RWPE2 (cell line): ENCODE measurements at regions not wholly inside any gene's neighbourhood (a gene's known extent, or its start where the extent isn't known, plus 50 kb on each side); places are given as distances from the start of the nearest gene placed in this dataset.

Experiments used
- ATAC-seq: fragments of 200-7000 bp; cut with Tn5 transposase; 3 replicates; pipeline ENCODE4 v1.9.1; 2021; ENCODE audit warnings: low read depth
- DNase-seq: peaks from one replicate; pipeline ENCODE4 v3.0.0-alpha.2; 2020; ENCODE audit warnings: low spot score
- H3K27ac ChIP-seq: fragments of 450-650 bp; 2 replicates; pipeline ENCODE4 v1.5.1; 2017; ENCODE audit warnings: mild to moderate bottlenecking; ENCODE audit not compliant: poor library complexity, severe bottlenecking
- H3K27me3 ChIP-seq: fragments of 250-450 bp; sonication (Bioruptor Pico); 2 replicates; pipeline ENCODE4 v1.5.1; 2021; ENCODE audit warnings: mild to moderate bottlenecking, moderate library complexity; ENCODE audit not compliant: insufficient read depth, poor library complexity, severe bottlenecking
- H3K36me3 ChIP-seq: fragments of 250-450 bp; sonication (Bioruptor Pico); 2 replicates; pipeline ENCODE4 v1.5.1; 2020; ENCODE audit warnings: low read depth, mild to moderate bottlenecking, moderate library complexity
- H3K4me1 ChIP-seq: fragments of 250-450 bp; sonication (Bioruptor Pico); 2 replicates; pipeline ENCODE4 v1.5.1; 2021; ENCODE audit warnings: mild to moderate bottlenecking, moderate library complexity; ENCODE audit not compliant: insufficient read depth, poor library complexity, severe bottlenecking
- H3K4me3 ChIP-seq: fragments of 250-450 bp; sonication (Bioruptor Pico); 2 replicates; pipeline ENCODE4 v1.5.1; 2021; ENCODE audit warnings: mild to moderate bottlenecking, moderate library complexity; ENCODE audit not compliant: severe bottlenecking
- H3K9me3 ChIP-seq: fragments of 250-450 bp; sonication (Bioruptor Pico); 2 replicates; pipeline ENCODE4 v1.5.1; 2021; ENCODE audit warnings: mild to moderate bottlenecking, moderate library complexity; ENCODE audit not compliant: severe bottlenecking
- CTCF ChIP-seq: fragments of 450-650 bp; IDR thresholded peaks from one replicate; pipeline ENCODE4 v1.5.1; 2017; ENCODE audit warnings: mild to moderate bottlenecking, moderate library complexity; ENCODE audit not compliant: poor library complexity, severe bottlenecking

DNA sequence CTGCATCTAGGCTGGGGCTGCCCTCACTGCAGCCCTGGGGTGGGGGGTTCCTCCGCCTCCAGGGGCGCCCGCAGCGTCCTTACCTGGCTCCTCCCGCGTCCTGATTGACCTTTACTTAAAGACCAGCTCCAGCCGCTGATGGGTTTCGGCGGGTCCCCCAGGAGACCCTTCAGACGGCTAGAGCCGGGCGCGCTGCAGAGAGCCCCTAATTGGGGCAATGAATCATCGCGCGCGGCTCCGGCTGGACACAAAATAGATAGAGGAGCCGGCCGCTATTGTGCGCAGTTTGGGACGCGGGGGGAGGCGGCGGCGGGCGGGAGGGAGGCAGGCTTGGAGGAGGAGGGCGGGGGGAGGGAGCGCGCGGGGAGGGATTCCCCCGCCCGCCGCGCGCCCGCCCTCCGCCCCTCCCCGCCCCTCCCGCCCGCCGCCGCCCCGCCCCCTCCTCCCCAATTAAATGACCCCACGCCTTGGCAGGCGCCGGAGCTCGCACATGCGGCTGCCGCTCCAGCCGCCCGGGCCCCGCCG lies 56.5 kb upstream of the CIBAR2 start:
- Histone ChIP-seq H3K27ac (no peak overlapping the region), H3K27me3 (no peaks in the 10 kb centered on the region), H3K36me3 (no peaks in the 10 kb centered on the region), H3K9me3 (no peaks in the 10 kb centered on the region), H3K4me3 (no peak overlapping the region), H3K4me1 (peaks cover 25% of the 10 kb centered on the region)
- DNase-seq: peak; percentile 66
- ATAC-seq: no peak
- no peak for TF ChIP-seq CTCF

- H3K36me3 ChIP-seq: no peaks in the 10 kb centered on the region
- peaks cover 32% of the 10 kb centered on the region for H3K4me1 ChIP-seq
- no peak for DNase-seq
- H3K27ac ChIP-seq: no peak overlapping the region
- H3K4me3 ChIP-seq: peak overlapping the region; percentile 48
- H3K27me3 ChIP-seq: no peaks in the 10 kb centered on the region
- H3K9me3 ChIP-seq: no peaks in the 10 kb centered on the region
- TF ChIP-seq CTCF: no peak
- no peak for ATAC-seq
Measured at GRCh38 chr16:85169333-85170065, 57.2 kb upstream of the CIBAR2 start.

- Histone ChIP-seq H3K9me3 (no peaks in the 10 kb centered on the region), H3K4me3 (peak overlapping the region; percentile 48), H3K27ac (no peak overlapping the region), H3K4me1 (peaks cover 38% of the 10 kb centered on the region), H3K36me3 (no peaks in the 10 kb centered on the region), H3K27me3 (no peaks in the 10 kb centered on the region)
- TF ChIP-seq CTCF: no peak
- DNase-seq (peak; percentile 59), ATAC-seq (no peak)
Measured at GRCh38 chr16:85170066-85170491, 57.8 kb upstream of the CIBAR2 start.

GRCh38 chr16:85170590-85171003 lies 58.3 kb upstream of the CIBAR2 start:
- Histone ChIP-seq H3K27ac (no peak overlapping the region), H3K9me3 (no peaks in the 10 kb centered on the region), H3K4me1 (peaks cover 38% of the 10 kb centered on the region), H3K27me3 (no peaks in the 10 kb centered on the region), H3K4me3 (no peak overlapping the region), H3K36me3 (no peaks in the 10 kb centered on the region)
- TF ChIP-seq CTCF: no peak
- DNase-seq: no peak
- no peak for ATAC-seq

GRCh38 chr16:85171004-85171758 lies 58.9 kb upstream of the CIBAR2 start:
- Histone ChIP-seq H3K9me3 (no peaks in the 10 kb centered on the region), H3K27ac (peak overlapping the region; percentile 94), H3K27me3 (no peaks in the 10 kb centered on the region), H3K4me1 (peaks cover 38% of the 10 kb centered on the region), H3K36me3 (no peaks in the 10 kb centered on the region), H3K4me3 (no peak overlapping the region)
- DNase-seq (no peak), ATAC-seq (no peak)
- TF ChIP-seq CTCF: no peak
